Keratinocyte (primary cell): ENCODE measurements at regions not wholly inside any gene's neighbourhood (a gene's known extent, or its start where the extent isn't known, plus 50 kb on each side); places are given as distances from the start of the nearest gene placed in this dataset.

ENCODE experiments used
- DNase-seq: peaks from one replicate; pipeline ENCODE4 v3.0.0-alpha.2; 2011; ENCODE audit warnings: low read depth, missing footprints, low spot score
- FAIRE-seq: peaks from 2 replicates; lab custom pipeline; 2011; peaks lifted over from hg19 to GRCh38; lab: Jason Lieb, UNC
- H2AFZ ChIP-seq: 2 replicates; pipeline ENCODE4 v1.6.0; 2012; ENCODE audit warnings: low read length, control low read depth, inconsistent platforms; ENCODE audit not compliant: control insufficient read depth
- H3K27ac ChIP-seq: 2 replicates; pipeline ENCODE4 v1.5.1; 2011; ENCODE audit warnings: low read length; ENCODE audit not compliant: control insufficient read depth, insufficient read depth
- H3K27me3 ChIP-seq: 3 replicates; pipeline ENCODE4 v1.6.0; 2011; ENCODE audit warnings: low read length; ENCODE audit not compliant: control insufficient read depth, insufficient read depth; ENCODE audit errors: extremely low read depth
- H3K36me3 ChIP-seq, 2 experiments: 2 replicates in 1 of 2; 3 replicates in 1 of 2; pipeline ENCODE4 v1.5.1; 2011; ENCODE audit warnings: low read length in 2 of 2, mild to moderate bottlenecking in 1 of 2; ENCODE audit not compliant: control insufficient read depth in 2 of 2, insufficient read depth in 2 of 2; ENCODE audit errors: extremely low read depth in 1 of 2
- H3K4me1 ChIP-seq: 3 replicates; pipeline ENCODE4 v1.5.1; 2011; ENCODE audit warnings: low read length; ENCODE audit not compliant: control insufficient read depth, insufficient read depth; ENCODE audit errors: extremely low read depth
- H3K4me2 ChIP-seq: 3 replicates; pipeline ENCODE4 v1.6.0; 2011; ENCODE audit warnings: low read depth, low read length; ENCODE audit not compliant: control insufficient read depth, insufficient read depth; ENCODE audit errors: extremely low read depth
- H3K4me3 ChIP-seq, 3 experiments: fragments of 200-600 bp in 1 of 3; sonication (generic) in 1 of 3; 2 replicates in 2 of 3; 3 replicates in 1 of 3; pipeline ENCODE4 v1.5.1; 2011 to 2016; ENCODE audit warnings: low read length in 3 of 3, mild to moderate bottlenecking in 3 of 3, control low read depth in 2 of 3, inconsistent platforms in 1 of 3, low read depth in 1 of 3, mixed read lengths in 1 of 3, mixed run types in 1 of 3, moderate library complexity in 1 of 3; ENCODE audit not compliant: control insufficient read depth in 2 of 3, insufficient read depth in 2 of 3; ENCODE audit errors: extremely low read depth in 1 of 3
- H3K79me2 ChIP-seq: 2 replicates; pipeline ENCODE4 v1.6.0; 2012; ENCODE audit warnings: low read length; ENCODE audit not compliant: control insufficient read depth, insufficient read depth
- H3K9ac ChIP-seq: 3 replicates; pipeline ENCODE4 v1.6.0; 2011; ENCODE audit warnings: low read length; ENCODE audit not compliant: control insufficient read depth, insufficient read depth; ENCODE audit errors: extremely low read depth
- H3K9me1 ChIP-seq: 3 replicates; pipeline ENCODE4 v1.6.0; 2011; ENCODE audit warnings: low read length; ENCODE audit not compliant: control insufficient read depth, insufficient read depth; ENCODE audit errors: extremely low read depth
- H3K9me3 ChIP-seq: 2 replicates; pipeline ENCODE4 v1.5.1; 2012; ENCODE audit warnings: low read depth, low read length; ENCODE audit not compliant: control insufficient read depth
- H4K20me1 ChIP-seq: 3 replicates; pipeline ENCODE4 v1.6.0; 2011; ENCODE audit warnings: low read length; ENCODE audit not compliant: control insufficient read depth, insufficient read depth; ENCODE audit errors: extremely low read depth
- EZH2 ChIP-seq: IDR thresholded peaks from one replicate; pipeline ENCODE4 v1.6.1; 2012; ENCODE audit warnings: inconsistent platforms, mild to moderate bottlenecking, low read length, moderate library complexity
- dilution Hi-C: fragments of 300-500 bp; cut with MboI; formaldehyde crosslinking; loops from one replicate; pipeline ENCODE4 v1.7.0; 2020; ENCODE audit warnings: low sequenced_read_pairs; ENCODE audit not compliant: extremely low pct_ligation_motif_present
- TF ChIP-seq, protein P1 (sequence below), 3 experiments: IDR thresholded peaks in 1 of 3; conservative IDR thresholded peaks in 1 of 3; optimal IDR thresholded peaks in 1 of 3; 2 replicates in 2 of 3; 3 replicates in 1 of 3; pipeline versions ENCODE3 to v1.5.1; 2011; ENCODE audit warnings: low read length in 3 of 3, mild to moderate bottlenecking in 3 of 3, moderate library complexity in 2 of 3, control low read depth in 1 of 3, inconsistent platforms in 1 of 3; ENCODE audit not compliant: insufficient read depth in 2 of 3; ENCODE audit errors: extremely low read depth in 1 of 3

- Histone ChIP-seq H3K27ac (no peak overlapping the region), H4K20me1 (no peaks in the 10 kb centered on the region), H3K27me3 (no peaks in the 10 kb centered on the region), H3K4me1 (peaks cover 16% of the 10 kb centered on the region), H3K9me1 (no peaks in the 10 kb centered on the region), H3K9me3 (no peaks in the 10 kb centered on the region), H3K36me3 (no peaks in the 10 kb centered on the region), H3K4me2 (no peak overlapping the region), H3K9ac (no peak overlapping the region), H3K4me3 (no peak overlapping the region), H3K79me2 (no peaks in the 10 kb centered on the region), H2AFZ (peak overlapping the region; percentile 41)
- DNase-seq, result no peak
- TF ChIP-seq EZH2, result no peak
- TF ChIP-seq, protein P1, sequence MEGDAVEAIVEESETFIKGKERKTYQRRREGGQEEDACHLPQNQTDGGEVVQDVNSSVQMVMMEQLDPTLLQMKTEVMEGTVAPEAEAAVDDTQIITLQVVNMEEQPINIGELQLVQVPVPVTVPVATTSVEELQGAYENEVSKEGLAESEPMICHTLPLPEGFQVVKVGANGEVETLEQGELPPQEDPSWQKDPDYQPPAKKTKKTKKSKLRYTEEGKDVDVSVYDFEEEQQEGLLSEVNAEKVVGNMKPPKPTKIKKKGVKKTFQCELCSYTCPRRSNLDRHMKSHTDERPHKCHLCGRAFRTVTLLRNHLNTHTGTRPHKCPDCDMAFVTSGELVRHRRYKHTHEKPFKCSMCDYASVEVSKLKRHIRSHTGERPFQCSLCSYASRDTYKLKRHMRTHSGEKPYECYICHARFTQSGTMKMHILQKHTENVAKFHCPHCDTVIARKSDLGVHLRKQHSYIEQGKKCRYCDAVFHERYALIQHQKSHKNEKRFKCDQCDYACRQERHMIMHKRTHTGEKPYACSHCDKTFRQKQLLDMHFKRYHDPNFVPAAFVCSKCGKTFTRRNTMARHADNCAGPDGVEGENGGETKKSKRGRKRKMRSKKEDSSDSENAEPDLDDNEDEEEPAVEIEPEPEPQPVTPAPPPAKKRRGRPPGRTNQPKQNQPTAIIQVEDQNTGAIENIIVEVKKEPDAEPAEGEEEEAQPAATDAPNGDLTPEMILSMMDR (optimal IDR thresholded peaks at IDR 0.05 in 1 of 3, IDR thresholded peaks at IDR 0.05 in 1 of 3, conservative IDR thresholded peaks at IDR 0.05 in 1 of 3; ENCODE audit: extremely low read depth in 1 of 3, insufficient read depth in 2 of 3, low read length in 3 of 3), result peak; percentile 79 to 93 (median 87)
- dilution Hi-C loops, result no loop called here
- peak; percentile 79 for FAIRE-seq
Measured at GRCh38 chr3:177777699-177778098, 580.4 kb upstream of the TBL1XR1 start.

DNA sequence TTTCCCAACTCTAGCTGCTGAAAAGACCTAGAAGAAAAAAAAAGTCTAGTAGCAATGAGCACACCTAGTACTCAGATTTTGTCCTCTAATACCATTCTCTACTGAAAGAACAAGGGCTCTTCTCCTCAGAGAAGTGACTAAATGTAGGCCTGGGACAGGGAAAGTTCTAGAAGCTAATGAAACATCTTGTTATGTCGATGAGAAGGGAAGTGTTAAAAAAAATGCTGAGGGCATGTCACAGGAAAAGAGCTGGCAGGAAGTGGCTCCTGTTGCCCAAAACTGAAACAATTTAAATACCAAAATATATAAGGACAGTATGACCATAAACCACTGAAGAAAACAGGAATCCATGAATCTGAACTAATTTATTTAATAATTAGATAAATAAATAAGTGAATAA lies 581.4 kb upstream of the TBL1XR1 start:
- H3K36me3 ChIP-seq, result no peaks in the 10 kb centered on the region
- H3K27me3 ChIP-seq, result no peaks in the 10 kb centered on the region
- no peak overlapping the region for H3K9ac ChIP-seq
- H3K27ac ChIP-seq, result no peak overlapping the region
- H4K20me1 ChIP-seq, result no peaks in the 10 kb centered on the region
- H3K9me1 ChIP-seq, result no peaks in the 10 kb centered on the region
- FAIRE-seq (no peak), DNase-seq (no peak)
- TF ChIP-seq EZH2, result no peak
- TF ChIP-seq, protein P1 (optimal IDR thresholded peaks at IDR 0.05 in 1 of 3, IDR thresholded peaks at IDR 0.05 in 1 of 3, conservative IDR thresholded peaks at IDR 0.05 in 1 of 3; ENCODE audit: extremely low read depth in 1 of 3, insufficient read depth in 2 of 3, low read length in 3 of 3), result no peak
- H3K9me3 ChIP-seq, result no peaks in the 10 kb centered on the region
- H3K79me2 ChIP-seq, result no peaks in the 10 kb centered on the region
- H3K4me1 ChIP-seq, result peaks cover 16% of the 10 kb centered on the region
- no peak overlapping the region for H3K4me3 ChIP-seq
- dilution Hi-C loops, result no loop called here
- H3K4me2 ChIP-seq, result no peak overlapping the region
- no peak overlapping the region for H2AFZ ChIP-seq
